ENCODE measurements at regions not wholly inside any gene's neighbourhood (a gene's known extent, or its start where the extent isn't known, plus 50 kb on each side); places are given as distances from the start of the nearest gene placed in this dataset.

DNA sequence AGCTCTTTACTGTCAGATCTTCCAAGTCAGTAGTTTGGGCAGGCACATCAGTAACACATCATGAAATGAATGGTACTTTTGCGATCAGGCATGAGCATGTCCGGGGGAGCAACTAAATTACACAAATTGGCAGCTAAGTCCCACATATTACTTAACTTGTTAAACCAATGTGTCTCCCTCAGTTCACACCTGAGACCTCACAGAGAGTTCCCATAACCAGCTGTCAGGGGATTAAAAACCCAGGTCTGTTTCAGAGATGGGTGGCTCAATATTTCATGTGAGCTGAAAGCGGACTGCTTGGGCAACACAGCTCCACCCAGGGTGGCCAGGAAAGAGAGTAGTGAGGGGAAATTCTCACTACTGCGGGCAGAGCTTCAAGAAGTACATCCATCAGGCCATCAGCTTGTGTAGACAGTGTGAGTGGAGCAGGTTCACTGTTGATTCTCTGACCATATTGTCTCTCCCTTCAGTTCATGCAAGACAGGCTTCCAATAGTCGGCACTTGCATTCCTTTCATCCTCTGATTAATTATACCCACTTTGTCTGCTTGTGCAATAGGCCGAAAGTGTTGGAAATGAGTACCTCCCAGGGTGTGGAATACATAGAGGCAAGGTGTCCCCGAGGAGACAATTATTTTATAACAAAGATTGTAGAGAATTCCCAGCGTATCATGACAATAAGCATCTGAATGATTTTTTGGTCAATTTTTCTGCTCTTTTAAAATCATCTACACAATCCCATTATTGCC lies 139.9 kb downstream of the PTGER3 start:
- no peak for TF ChIP-seq POLR2A (IDR thresholded peaks at IDR 0.05)
- TF ChIP-seq, protein P1, sequence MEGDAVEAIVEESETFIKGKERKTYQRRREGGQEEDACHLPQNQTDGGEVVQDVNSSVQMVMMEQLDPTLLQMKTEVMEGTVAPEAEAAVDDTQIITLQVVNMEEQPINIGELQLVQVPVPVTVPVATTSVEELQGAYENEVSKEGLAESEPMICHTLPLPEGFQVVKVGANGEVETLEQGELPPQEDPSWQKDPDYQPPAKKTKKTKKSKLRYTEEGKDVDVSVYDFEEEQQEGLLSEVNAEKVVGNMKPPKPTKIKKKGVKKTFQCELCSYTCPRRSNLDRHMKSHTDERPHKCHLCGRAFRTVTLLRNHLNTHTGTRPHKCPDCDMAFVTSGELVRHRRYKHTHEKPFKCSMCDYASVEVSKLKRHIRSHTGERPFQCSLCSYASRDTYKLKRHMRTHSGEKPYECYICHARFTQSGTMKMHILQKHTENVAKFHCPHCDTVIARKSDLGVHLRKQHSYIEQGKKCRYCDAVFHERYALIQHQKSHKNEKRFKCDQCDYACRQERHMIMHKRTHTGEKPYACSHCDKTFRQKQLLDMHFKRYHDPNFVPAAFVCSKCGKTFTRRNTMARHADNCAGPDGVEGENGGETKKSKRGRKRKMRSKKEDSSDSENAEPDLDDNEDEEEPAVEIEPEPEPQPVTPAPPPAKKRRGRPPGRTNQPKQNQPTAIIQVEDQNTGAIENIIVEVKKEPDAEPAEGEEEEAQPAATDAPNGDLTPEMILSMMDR (IDR thresholded peaks at IDR 0.05): no peak

Data from sigmoid colon (tissue), 3 donors.